Testis (tissue), 2 donors: ENCODE measurements at regions not wholly inside any gene's neighbourhood (a gene's known extent, or its start where the extent isn't known, plus 50 kb on each side); places are given as distances from the start of the nearest gene placed in this dataset.

Source experiments
- DNase-seq: peaks from one replicate; pipeline ENCODE4 v3.0.0-alpha.2; 2019
- H3K27ac ChIP-seq, 2 donors: fragments of 200-600 bp; sonication (generic); one replicate each; pipeline ENCODE4 v1.5.1; 2019
- H3K27me3 ChIP-seq: fragments of 200-600 bp; sonication (generic); one replicate; pipeline ENCODE4 v1.5.1; 2019
- H3K36me3 ChIP-seq: fragments of 200-600 bp; sonication (generic); one replicate; pipeline ENCODE4 v1.5.1; 2017; ENCODE audit warnings: low read depth; ENCODE audit errors: missing control alignments
- H3K4me1 ChIP-seq: fragments of 200-600 bp; sonication (generic); one replicate; pipeline ENCODE4 v1.5.1; 2019
- H3K4me3 ChIP-seq, 2 donors: fragments of 200-600 bp; sonication (generic); one replicate each; pipeline ENCODE4 v1.5.1; 2017 to 2019
- H3K9me3 ChIP-seq: fragments of 200-600 bp; sonication (generic); one replicate; pipeline ENCODE4 v1.5.1; 2017
- POLR2A ChIP-seq: fragments of 450-650 bp; IDR thresholded peaks from one replicate; pipeline ENCODE4 v1.6.1; 2017; ENCODE audit warnings: antibody characterized with exemption, mild to moderate bottlenecking, moderate library complexity
- WGBS, 2 donors: methylation state at CpG; one replicate each; pipeline ENCODE4 v1.1.5; 2018; 5-methylcytosine and 5-hydroxymethylcytosine counted together
- intact Hi-C: fragments of 100-400 bp; cut with DNase I; formaldehyde crosslinking; loops from one replicate; pipeline ENCODE4 v1.15.1; 2023; ENCODE audit warnings: low total_unique reads
- TF ChIP-seq, protein P1 (sequence below), 3 experiments: fragments of 450-650 bp in 2 of 3; fragments of 200-600 bp in 1 of 3; sonication (generic) in 1 of 3; IDR thresholded peaks; one replicate each; pipeline ENCODE4 v1.5.1; 2016 to 2019; ENCODE audit warnings: antibody characterized with exemption in 3 of 3, mild to moderate bottlenecking in 2 of 3, moderate library complexity in 1 of 3

DNA sequence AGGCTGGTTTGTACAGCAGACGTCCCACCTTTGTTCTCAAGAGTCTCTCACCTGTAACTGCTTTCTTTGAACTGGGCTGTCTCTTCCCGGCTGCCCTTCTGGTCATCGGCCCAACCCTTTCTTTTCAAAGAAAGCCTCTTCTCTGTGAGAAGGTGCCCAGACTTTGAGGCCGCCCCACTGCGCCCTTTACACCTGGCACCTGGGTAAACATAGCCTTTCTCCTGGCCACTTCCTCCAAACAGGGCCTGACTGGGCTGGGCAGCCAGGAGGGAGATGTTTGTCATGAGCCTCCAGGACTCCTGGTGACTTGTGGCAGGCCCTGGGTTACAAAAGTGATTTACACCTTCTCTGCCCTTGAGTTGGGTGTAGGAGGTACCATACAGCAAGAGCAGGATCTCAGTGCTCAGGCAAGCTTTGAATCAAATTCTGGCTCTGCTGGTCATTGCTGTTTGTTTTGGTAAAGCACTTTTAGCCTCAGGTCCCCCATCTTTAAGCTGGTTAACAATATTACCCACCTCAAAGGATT lies 127.2 kb upstream of the CXCL14 start:
- TF ChIP-seq, protein P1, sequence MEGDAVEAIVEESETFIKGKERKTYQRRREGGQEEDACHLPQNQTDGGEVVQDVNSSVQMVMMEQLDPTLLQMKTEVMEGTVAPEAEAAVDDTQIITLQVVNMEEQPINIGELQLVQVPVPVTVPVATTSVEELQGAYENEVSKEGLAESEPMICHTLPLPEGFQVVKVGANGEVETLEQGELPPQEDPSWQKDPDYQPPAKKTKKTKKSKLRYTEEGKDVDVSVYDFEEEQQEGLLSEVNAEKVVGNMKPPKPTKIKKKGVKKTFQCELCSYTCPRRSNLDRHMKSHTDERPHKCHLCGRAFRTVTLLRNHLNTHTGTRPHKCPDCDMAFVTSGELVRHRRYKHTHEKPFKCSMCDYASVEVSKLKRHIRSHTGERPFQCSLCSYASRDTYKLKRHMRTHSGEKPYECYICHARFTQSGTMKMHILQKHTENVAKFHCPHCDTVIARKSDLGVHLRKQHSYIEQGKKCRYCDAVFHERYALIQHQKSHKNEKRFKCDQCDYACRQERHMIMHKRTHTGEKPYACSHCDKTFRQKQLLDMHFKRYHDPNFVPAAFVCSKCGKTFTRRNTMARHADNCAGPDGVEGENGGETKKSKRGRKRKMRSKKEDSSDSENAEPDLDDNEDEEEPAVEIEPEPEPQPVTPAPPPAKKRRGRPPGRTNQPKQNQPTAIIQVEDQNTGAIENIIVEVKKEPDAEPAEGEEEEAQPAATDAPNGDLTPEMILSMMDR (IDR thresholded peaks at IDR 0.05): no peak
- no peak for TF ChIP-seq POLR2A
- Histone ChIP-seq H3K27ac (no peak overlapping the region), H3K9me3 (no peaks in the 10 kb centered on the region), H3K4me1 (no peaks in the 10 kb centered on the region), H3K27me3 (no peaks in the 10 kb centered on the region), H3K4me3 (no peak overlapping the region), H3K36me3 (no peaks in the 10 kb centered on the region)
- DNase-seq: no peak
- intact Hi-C loops: no loop called here
- 78 to 94% methylated on average over 5 of the region's 5 CpGs for WGBS, 2 donors

DNA sequence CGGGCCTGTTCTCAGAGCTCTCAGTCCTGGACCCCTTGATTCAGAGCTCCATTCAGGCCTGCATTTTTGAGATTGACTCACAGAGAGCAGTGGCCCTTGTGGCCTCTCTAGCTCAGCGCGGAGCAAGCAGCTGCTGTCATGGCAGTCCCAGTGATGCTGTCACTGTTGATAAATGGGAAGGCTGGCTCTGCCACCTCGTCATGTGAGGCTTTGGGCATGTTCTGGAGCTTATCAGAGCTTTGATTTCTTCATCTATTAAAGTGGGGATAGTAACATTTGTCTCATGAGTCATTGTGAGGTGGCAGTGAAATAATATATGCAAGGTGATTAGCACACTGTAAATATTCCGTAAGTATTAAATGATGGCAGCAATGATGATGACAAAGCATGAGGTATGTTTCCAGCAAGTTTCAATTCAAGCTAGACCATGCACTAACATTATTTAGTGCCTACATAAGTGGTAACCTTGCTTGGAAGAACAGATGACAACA lies 126.4 kb upstream of the CXCL14 start:
- no peaks in the 10 kb centered on the region for H3K27me3 ChIP-seq
- 71 to 77% methylated on average over 5 of the region's 5 CpGs for WGBS, 2 donors

GRCh38 chr5:135704616-135705015 lies 125.8 kb upstream of the CXCL14 start:
- 65 to 83% methylated on average over 2 of the region's 2 CpGs for WGBS, 2 donors
- Histone ChIP-seq H3K36me3 (no peaks in the 10 kb centered on the region), H3K27ac (no peak overlapping the region), H3K4me1 (no peaks in the 10 kb centered on the region), H3K27me3 (no peaks in the 10 kb centered on the region), H3K9me3 (no peaks in the 10 kb centered on the region), H3K4me3 (no peak overlapping the region)
- intact Hi-C loops: no loop called here
- no peak for DNase-seq
- TF ChIP-seq POLR2A: no peak
- TF ChIP-seq, protein P1 (IDR thresholded peaks at IDR 0.05): no peak

More for the DNA sequence above, 126.4 kb upstream of the CXCL14 start:
- Histone ChIP-seq H3K27ac (no peak overlapping the region), H3K4me3 (no peak overlapping the region), H3K36me3 (no peaks in the 10 kb centered on the region), H3K4me1 (no peaks in the 10 kb centered on the region), H3K9me3 (no peaks in the 10 kb centered on the region)
- no peak for DNase-seq
- intact Hi-C loops: no loop called here
- no peak for TF ChIP-seq POLR2A
- TF ChIP-seq, protein P1 (IDR thresholded peaks at IDR 0.05): no peak

DNA sequence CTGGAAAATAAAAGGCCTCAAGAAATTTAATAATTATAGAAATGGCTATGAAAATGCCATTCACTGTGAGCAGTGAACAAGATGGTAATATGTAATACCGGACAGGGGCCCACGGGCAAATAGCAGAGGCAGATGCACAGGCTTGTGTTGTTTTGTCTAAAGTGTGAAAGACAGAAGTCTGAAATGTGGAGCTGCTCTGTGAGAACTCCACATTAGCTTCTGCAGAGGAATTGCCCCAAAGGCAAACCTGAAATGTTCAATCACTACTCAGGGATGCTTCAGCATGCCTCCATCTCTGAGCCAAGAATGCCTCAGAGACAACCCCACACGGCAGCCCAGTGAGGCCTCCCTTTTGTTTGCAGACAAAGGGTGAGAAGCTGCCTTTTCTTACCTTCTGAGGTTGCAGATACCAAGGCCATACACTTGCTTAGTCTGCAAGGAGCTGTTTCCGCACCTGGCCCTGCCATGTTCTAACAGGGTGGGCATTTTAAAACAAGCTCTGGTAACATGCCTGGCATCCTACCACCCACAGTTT lies 124.3 kb upstream of the CXCL14 start:
- no peaks in the 10 kb centered on the region for H3K27me3 ChIP-seq
- DNase-seq: no peak
- 75 to 81% methylated on average over 4 of the region's 4 CpGs for WGBS, 2 donors
- H3K4me3 ChIP-seq: no peak overlapping the region
- intact Hi-C loops: no loop called here
- TF ChIP-seq, protein P1 (IDR thresholded peaks at IDR 0.05): no peak
- no peak for TF ChIP-seq POLR2A
- no peaks in the 10 kb centered on the region for H3K9me3 ChIP-seq
- H3K4me1 ChIP-seq: no peaks in the 10 kb centered on the region
- no peak overlapping the region for H3K27ac ChIP-seq
- H3K36me3 ChIP-seq: no peaks in the 10 kb centered on the region

- no peak overlapping the region for H3K4me3 ChIP-seq
- no peaks in the 10 kb centered on the region for H3K4me1 ChIP-seq
- WGBS, 2 donors: 87 to 92% methylated on average over 6 of the region's 6 CpGs
- TF ChIP-seq POLR2A: no peak
- TF ChIP-seq, protein P1 (IDR thresholded peaks at IDR 0.05): no peak
- no peaks in the 10 kb centered on the region for H3K9me3 ChIP-seq
- H3K27ac ChIP-seq: no peak overlapping the region
- no peaks in the 10 kb centered on the region for H3K27me3 ChIP-seq
- H3K36me3 ChIP-seq: no peaks in the 10 kb centered on the region
- no peak for DNase-seq
- intact Hi-C loops: no loop called here
Measured at GRCh38 chr5:135702191-135702590, 123.4 kb upstream of the CXCL14 start.
